HG03108 (cell line): ENCODE measurements at regions not wholly inside any gene's neighbourhood (a gene's known extent, or its start where the extent isn't known, plus 50 kb on each side); places are given as distances from the start of the nearest gene placed in this dataset.

Source experiments
- ATAC-seq: cut with Tn5 transposase; IDR thresholded peaks from one replicate; pipeline ENCODE4 v1.9.1; 2021; ENCODE audit warnings: moderate library complexity; ENCODE audit not compliant: unreplicated experiment

GRCh38 chr11:119522609-119523008, 99.6 kb upstream of the THY1 start:
- ATAC-seq: no peak

- no peak for ATAC-seq
Observed at GRCh38 chr11:119521551-119521950, 98.6 kb upstream of the THY1 start.

- ATAC-seq: no peak
Observed at GRCh38 chr11:119520966-119521365, 98.0 kb upstream of the THY1 start.

GRCh38 chr11:119520400-119520799, 97.4 kb upstream of the THY1 start:
- ATAC-seq: no peak

- ATAC-seq: no peak
Observed at GRCh38 chr11:119519796-119520195, 96.8 kb upstream of the THY1 start.

- ATAC-seq: no peak
Observed at GRCh38 chr11:119518746-119519730, 96.1 kb upstream of the THY1 start.

GRCh38 chr11:119515771-119516400, 92.9 kb upstream of the THY1 start:
- ATAC-seq: no peak

- ATAC-seq: no peak
Observed at GRCh38 chr11:119513806-119514170, 90.8 kb upstream of the THY1 start.

GRCh38 chr11:119513131-119513805, 90.3 kb upstream of the THY1 start:
- ATAC-seq: no peak

GRCh38 chr11:119512369-119512768, 89.4 kb upstream of the THY1 start:
- ATAC-seq: peak; percentile 35

GRCh38 chr11:119511614-119512306, 88.8 kb upstream of the THY1 start:
- no peak for ATAC-seq

- peak; percentile 88 for ATAC-seq
Observed at GRCh38 chr11:119509969-119510401, 87.0 kb upstream of the THY1 start.

GRCh38 chr11:119509282-119509841, 86.4 kb upstream of the THY1 start:
- no peak for ATAC-seq

- no peak for ATAC-seq
Observed at GRCh38 chr11:119506436-119506835, 83.5 kb upstream of the THY1 start.

GRCh38 chr11:119505861-119506260, 82.9 kb upstream of the THY1 start:
- ATAC-seq: no peak

- no peak for ATAC-seq
Observed at GRCh38 chr11:119505071-119505470, 82.1 kb upstream of the THY1 start.

- no peak for ATAC-seq
Observed at GRCh38 chr11:119504371-119504770, 81.4 kb upstream of the THY1 start.

- no peak for ATAC-seq
Observed at GRCh38 chr11:119501777-119502405, 78.9 kb upstream of the THY1 start.

- ATAC-seq: no peak
Observed at GRCh38 chr11:119497717-119498116, 74.7 kb upstream of the THY1 start.

- no peak for ATAC-seq
Observed at GRCh38 chr11:119496997-119497396, 74.0 kb upstream of the THY1 start.
